K562 (cell line): ENCODE measurements at regions not wholly inside any gene's neighbourhood (a gene's known extent, or its start where the extent isn't known, plus 50 kb on each side); places are given as distances from the start of the nearest gene placed in this dataset.

ENCODE experiments used
- PHF8 ChIP-seq: fragments of 200-600 bp; sonication (generic); IDR thresholded peaks from 2 replicates; pipeline ENCODE4 v1.6.1; 2012; ENCODE audit warnings: mixed run types, mild to moderate bottlenecking, inconsistent platforms, low read length, moderate library complexity, borderline replicate concordance
- ZNF146 ChIP-seq: IDR thresholded peaks from one replicate; pipeline ENCODE4 v1.6.1; 2018; ENCODE audit warnings: missing compliant biosample characterization; ENCODE audit not compliant: unreplicated experiment
- ZNF592 ChIP-seq: fragments of 450-650 bp; IDR thresholded peaks from 2 replicates; pipeline ENCODE4 v1.6.1; 2017; ENCODE audit warnings: antibody characterized with exemption, mild to moderate bottlenecking
- TF ChIP-seq, protein P1 (sequence below): fragments of 200-800 bp; sonication (Bioruptor generic); IDR thresholded peaks from 2 replicates; pipeline ENCODE4 v1.6.1; 2017; ENCODE audit warnings: missing genetic modification characterization, missing compliant biosample characterization
- TF ChIP-seq, protein P2 (sequence below): sonication (generic); formaldehyde crosslinking; IDR thresholded peaks from 2 replicates; pipeline ENCODE4 v1.8.0; 2022; ENCODE audit warnings: mild to moderate bottlenecking, missing genetic modification reagents

DNA sequence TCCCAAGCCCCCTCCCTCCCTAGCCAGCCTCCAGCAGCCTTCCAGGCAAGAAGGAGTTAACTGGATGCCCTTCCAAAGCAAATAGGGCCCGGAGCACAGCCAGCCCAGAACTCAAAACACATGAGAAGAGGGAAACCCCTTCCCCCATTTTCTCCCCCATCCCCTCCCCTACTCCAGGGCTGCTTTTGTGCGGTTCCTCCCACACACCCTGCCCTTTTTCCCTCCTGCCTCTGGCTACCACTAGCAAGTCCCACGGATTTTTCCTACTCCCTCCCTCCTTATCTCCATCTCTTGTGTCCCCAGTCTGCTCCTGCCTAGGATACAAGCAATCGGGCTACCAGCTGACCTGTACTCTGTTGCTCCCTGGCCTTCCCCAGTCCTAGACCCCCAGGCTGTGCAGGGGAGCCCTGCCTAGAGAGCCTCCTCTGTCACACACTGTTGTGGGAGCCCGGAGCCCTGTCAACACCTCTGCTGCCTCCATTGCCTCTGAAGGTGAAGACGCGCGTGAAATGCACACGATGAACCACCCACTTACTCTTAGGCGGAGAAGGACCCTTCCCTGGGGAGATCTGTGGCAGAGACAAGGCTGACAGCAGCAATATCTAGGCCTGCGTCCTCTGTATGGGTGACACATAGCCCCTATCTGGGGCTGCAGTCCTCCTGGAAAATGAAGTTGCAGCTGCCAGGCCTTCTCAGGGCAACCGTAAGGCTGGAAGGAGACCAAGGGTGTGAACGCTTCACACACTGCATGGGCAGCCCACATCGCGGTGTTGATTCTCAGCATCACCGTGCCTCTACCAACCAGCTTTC is 282.8 kb downstream of the MN1 start (continued):
- no peak for TF ChIP-seq PHF8
- TF ChIP-seq, protein P1, sequence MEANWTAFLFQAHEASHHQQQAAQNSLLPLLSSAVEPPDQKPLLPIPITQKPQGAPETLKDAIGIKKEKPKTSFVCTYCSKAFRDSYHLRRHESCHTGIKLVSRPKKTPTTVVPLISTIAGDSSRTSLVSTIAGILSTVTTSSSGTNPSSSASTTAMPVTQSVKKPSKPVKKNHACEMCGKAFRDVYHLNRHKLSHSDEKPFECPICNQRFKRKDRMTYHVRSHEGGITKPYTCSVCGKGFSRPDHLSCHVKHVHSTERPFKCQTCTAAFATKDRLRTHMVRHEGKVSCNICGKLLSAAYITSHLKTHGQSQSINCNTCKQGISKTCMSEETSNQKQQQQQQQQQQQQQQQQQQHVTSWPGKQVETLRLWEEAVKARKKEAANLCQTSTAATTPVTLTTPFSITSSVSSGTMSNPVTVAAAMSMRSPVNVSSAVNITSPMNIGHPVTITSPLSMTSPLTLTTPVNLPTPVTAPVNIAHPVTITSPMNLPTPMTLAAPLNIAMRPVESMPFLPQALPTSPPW (CRISPR knock-in tag) = no peak
- TF ChIP-seq, protein P2, sequence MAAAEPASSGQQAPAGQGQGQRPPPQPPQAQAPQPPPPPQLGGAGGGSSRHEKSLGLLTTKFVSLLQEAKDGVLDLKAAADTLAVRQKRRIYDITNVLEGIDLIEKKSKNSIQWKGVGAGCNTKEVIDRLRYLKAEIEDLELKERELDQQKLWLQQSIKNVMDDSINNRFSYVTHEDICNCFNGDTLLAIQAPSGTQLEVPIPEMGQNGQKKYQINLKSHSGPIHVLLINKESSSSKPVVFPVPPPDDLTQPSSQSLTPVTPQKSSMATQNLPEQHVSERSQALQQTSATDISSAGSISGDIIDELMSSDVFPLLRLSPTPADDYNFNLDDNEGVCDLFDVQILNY (CRISPR knock-in tag) = no peak
- TF ChIP-seq ZNF146 (CRISPR knock-in tag) = no peak
- no peak for TF ChIP-seq ZNF592
